NOMO-1 (cell line): ENCODE measurements at regions not wholly inside any gene's neighbourhood (a gene's known extent, or its start where the extent isn't known, plus 50 kb on each side); places are given as distances from the start of the nearest gene placed in this dataset.

Source experiments
- DNase-seq, 2 experiments: peaks; one replicate each; lab custom pipeline; 2025; ENCODE audit not compliant: unreplicated experiment in 2 of 2; lab: John Stamatoyannopoulos, UW

DNA sequence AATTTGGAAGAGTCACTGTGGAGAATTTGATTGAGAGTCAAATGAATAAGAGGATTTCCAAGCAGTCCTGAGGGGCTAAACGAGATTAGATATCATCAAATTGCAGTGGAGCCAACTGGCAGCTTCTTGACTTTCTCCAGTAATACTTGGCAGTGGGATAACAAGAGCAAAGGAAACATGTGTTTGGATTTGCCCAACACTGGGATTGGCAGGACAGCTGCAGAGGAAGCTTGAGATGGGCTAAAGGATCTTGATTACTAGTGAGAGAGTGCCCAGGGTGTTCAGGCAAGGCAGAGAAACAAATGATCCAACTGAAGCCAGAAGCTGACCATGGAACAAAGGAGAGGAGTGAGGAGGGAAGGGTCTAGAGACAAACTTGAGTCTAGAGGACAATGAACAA, 356.0 kb upstream of the ISL1 start:
- DNase-seq, result no peak

- no peak for DNase-seq
Observed at GRCh38 chr5:51028394-51028793, 354.9 kb upstream of the ISL1 start.

DNA sequence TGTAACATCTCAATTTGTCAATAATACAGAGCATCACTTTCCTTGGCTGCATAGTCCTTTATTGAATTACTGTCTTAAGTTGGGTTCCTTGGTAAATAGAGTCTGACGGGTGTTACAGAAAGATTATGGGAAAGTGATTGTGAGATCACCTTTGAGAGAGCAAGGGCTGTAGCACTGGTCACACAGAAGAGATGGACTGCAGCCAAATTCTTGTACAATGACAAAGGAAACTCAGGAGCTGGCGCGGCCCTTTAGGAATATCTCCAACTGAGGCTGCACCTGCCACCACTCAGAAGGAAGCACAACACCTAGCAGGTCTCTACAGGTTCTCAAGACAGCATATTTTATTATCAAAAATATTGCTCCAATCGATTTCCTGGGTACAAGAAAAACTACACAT, 350.0 kb upstream of the ISL1 start:
- DNase-seq, result no peak

GRCh38 chr5:51034222-51034901, 348.9 kb upstream of the ISL1 start:
- no peak for DNase-seq

- DNase-seq, result no peak
Observed at GRCh38 chr5:51039424-51040329, 343.6 kb upstream of the ISL1 start.

DNA sequence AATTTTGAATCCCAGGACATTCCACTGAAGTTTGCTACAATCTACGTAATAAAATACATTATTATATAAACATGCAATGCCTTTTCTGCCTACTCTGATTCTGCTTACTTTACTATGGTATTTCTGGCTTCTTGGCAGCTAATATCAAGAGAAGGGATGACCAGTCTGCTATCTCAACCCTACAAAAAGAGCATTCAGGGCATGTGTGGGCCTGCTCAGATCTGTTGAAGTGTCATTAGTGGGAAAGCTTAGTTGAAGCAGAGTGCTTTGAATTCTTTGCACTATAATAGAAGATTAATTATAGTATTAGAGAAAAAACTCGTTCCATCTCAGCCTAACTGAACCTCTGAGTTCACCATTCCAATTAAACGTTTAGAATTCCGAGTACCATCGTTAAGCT, 339.5 kb upstream of the ISL1 start:
- DNase-seq, result no peak

DNA sequence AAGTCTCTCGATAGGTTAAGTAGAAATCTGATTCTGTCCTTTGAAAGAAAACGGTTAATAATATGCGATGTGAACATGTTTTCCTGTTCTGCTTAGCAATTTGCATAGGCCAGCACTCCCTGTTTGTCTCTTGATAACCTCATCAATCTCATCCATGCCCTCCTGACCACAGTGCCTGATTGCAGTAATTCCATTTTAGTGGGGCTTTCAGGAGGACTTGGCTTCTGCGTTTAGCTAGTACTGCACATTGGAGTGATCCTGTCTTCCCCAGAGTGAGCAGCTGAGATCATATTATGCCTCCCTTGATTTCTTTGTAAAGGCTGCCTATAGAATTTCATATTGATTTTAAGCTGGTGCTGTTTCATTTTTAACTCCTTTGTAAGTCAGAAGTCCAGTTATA, 335.9 kb upstream of the ISL1 start:
- DNase-seq, result no peak

DNA sequence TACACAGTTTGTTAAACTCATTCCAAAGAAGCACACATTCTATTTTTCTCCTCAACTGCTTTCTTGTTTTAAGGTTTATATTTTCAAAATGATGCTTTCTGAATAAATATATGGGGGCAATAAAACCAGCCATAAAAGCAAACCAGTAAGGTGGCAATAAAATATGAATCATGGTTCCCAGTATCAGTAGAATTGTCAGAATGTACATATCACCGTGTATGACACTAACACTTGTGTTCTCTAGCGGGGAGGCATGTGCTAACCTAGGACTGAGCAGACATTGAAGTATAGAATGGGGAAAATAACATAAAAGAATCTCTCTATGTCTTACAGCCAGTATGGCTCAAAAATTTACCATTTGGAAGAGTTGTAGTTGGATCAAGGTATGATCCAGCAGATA, 329.9 kb upstream of the ISL1 start:
- DNase-seq, result no peak

- DNase-seq, result no peak
Observed at GRCh38 chr5:51060953-51061352, 322.3 kb upstream of the ISL1 start.

- no peak for DNase-seq
Observed at GRCh38 chr5:51072937-51073336, 310.3 kb upstream of the ISL1 start.

DNA sequence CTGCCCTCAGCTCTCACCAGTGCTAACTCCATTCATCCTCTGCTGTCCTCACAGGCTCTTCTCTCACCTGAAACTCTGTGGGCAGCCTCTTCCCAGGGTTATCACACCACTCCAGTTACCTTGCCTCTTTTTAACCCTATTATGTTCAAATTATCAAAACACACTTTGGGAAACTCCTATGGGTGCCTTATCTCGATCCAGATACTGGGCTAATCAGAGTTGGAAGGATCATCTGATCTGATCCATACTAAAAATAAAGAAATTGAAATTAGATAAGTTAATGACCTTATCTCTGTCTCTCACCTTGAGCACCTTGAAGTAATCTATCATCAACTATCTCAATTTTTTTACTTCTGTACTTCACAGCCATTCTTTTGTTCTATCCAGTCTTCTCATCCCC, 300.5 kb upstream of the ISL1 start:
- DNase-seq, result no peak

- no peak for DNase-seq
Observed at GRCh38 chr5:51091816-51092215, 291.4 kb upstream of the ISL1 start.

- no peak for DNase-seq
Observed at GRCh38 chr5:51095486-51095885, 287.8 kb upstream of the ISL1 start.

- no peak for DNase-seq
Observed at GRCh38 chr5:51096859-51097258, 286.4 kb upstream of the ISL1 start.

DNA sequence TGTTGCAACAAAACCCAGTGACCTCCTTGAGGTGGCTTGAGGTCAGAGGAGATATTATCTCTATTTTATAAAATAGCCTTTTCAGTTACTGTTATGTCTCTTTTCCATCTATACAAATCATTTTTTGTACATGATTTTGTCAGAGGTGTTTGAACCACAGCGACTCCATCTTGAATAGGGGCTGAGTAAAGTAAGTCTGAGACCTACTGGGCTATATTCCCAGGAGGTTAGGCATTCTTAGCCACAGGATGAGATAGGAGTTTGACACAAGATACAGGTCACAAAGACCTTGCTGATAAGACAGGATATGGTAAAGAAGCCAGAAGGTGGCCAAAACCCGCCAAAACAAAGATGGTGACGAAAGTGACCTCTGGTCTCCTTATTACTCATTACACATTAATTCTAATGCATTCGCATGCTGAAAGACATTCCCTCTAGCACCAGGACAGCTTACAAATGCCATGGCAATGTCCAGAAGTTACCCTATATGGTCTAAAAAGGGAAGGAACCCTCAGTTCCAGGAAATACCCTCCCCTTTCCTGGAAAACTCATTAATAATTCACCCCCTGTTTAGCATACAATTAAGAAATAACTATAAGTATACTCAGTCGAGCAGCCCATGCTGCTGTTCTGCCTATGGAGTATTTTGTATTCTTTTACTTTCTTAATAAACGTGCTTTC, 283.9 kb upstream of the ISL1 start:
- no peak for DNase-seq

GRCh38 chr5:51104556-51104955, 278.7 kb upstream of the ISL1 start:
- no peak for DNase-seq

- DNase-seq, result no peak
Observed at GRCh38 chr5:51109786-51110410, 273.4 kb upstream of the ISL1 start.

GRCh38 chr5:51131266-51131665, 252.0 kb upstream of the ISL1 start:
- no peak for DNase-seq

GRCh38 chr5:51138164-51138563, 245.1 kb upstream of the ISL1 start:
- DNase-seq, result no peak

- peak in 1 of 2 experiments; percentile 12 for DNase-seq
Observed at GRCh38 chr5:51148437-51148836, 234.8 kb upstream of the ISL1 start.

GRCh38 chr5:51156222-51156621, 227.0 kb upstream of the ISL1 start:
- DNase-seq, result no peak
